GM12864 (cell line): ENCODE measurements at regions not wholly inside any gene's neighbourhood (a gene's known extent, or its start where the extent isn't known, plus 50 kb on each side); places are given as distances from the start of the nearest gene placed in this dataset.

Experiments
- DNase-seq: peaks from one replicate; pipeline ENCODE4 v3.0.0-alpha.2; 2011; ENCODE audit warnings: low read depth
- H3K4me3 ChIP-seq: 2 replicates; pipeline ENCODE4 v1.5.1; 2011; ENCODE audit warnings: mild to moderate bottlenecking, low read depth, low read length, control low read depth
- TF ChIP-seq, protein P1 (sequence below): IDR thresholded peaks from 2 replicates; pipeline ENCODE4 v1.5.1; 2011; ENCODE audit warnings: low read depth, mild to moderate bottlenecking, moderate library complexity, low read length, control low read depth, inconsistent platforms; ENCODE audit errors: missing control alignments

DNA sequence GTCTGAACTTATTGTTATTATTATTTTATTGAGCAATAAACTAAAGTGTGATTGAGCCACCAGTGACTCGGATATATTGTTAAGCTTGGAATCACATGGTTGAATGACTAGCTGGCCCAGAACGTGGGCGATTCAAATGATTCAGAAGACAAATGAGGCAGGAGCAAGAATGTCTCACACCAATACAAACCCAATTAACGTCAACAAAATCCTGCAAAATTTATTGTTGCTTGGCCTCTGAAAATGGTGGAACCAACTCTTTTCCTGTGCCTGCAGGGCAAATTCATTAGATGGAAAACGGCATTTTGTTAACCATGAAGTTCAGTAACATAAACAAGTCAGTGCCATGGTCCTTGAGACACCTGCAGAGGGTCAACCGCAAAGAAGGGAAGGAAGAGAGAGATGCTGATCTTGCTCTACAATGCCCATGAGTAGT lies 482.0 kb downstream of the SETD4 start:
- H3K4me3 ChIP-seq: no peak overlapping the region
- TF ChIP-seq, protein P1, sequence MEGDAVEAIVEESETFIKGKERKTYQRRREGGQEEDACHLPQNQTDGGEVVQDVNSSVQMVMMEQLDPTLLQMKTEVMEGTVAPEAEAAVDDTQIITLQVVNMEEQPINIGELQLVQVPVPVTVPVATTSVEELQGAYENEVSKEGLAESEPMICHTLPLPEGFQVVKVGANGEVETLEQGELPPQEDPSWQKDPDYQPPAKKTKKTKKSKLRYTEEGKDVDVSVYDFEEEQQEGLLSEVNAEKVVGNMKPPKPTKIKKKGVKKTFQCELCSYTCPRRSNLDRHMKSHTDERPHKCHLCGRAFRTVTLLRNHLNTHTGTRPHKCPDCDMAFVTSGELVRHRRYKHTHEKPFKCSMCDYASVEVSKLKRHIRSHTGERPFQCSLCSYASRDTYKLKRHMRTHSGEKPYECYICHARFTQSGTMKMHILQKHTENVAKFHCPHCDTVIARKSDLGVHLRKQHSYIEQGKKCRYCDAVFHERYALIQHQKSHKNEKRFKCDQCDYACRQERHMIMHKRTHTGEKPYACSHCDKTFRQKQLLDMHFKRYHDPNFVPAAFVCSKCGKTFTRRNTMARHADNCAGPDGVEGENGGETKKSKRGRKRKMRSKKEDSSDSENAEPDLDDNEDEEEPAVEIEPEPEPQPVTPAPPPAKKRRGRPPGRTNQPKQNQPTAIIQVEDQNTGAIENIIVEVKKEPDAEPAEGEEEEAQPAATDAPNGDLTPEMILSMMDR: no peak
- DNase-seq: no peak

DNA sequence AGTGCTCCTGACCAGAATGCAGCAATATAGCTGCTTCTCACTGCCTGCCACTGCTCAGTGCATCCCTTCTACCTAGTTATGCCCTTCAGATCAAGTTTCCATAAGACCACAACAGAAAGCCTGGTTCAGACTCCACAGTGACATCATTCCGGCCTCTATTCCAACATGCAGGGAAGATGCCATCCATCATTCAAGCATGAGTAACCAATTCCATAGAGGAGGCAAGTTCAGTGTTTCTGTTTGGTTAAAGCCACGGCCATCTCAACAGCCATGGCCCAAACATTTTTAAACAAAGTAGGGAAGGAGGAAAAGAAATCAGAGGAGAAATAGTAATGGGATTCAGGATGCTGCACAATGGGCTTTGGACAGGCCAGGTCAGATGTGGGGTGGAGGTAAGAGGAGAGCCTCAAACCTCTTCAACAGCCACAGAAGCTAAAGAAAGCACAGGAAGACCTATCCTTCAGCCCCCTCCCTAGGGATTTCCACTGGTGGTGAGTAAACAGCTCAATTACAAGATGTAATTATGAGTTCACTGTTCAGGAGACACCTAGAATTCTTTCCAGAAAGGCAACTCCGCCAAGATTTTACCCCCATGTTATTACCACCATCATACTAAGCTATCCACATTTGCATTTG lies 484.9 kb downstream of the SETD4 start:
- no peak for DNase-seq
- TF ChIP-seq, protein P1: no peak

DNA sequence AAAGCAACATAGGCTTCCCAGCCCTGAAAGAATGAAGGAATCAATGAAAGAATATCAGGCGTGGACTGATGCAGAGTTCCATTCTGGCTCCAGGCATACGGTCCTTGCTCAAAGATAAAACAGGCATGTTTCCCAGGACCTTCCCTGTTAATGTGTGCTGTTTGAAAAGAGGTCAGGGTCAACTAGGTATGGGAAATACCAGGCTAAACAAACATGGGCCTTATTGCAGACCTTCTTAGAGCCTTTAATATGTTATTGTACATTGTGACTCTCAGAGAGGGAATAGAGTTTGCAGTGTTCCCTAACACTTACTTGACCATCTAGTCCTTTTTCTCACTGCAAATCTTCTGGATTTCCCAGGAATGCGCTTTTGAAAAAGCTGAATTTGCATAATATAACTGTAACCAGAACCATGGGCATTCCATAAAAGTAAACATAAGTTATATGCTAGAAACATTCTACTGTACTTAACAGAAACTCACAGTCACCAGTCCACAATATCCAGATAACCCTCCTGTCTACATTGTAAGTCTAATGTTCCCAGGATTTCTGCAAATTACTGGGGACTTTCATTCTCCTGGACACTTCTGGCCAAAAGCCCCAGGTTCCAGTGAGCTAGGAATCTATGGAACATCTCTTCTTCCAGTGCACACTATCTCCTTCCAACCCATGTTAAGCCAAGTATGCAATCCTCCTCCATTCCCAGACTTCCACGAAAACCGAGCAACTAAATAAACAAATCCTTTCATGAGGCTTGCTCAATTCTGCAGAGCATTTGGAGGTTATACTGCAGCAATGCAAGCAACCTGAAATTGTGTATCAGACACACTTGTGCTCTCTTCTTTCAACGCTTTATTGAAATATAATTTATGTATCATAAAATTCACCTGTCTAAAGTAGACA lies 486.6 kb downstream of the SETD4 start:
- no peak overlapping the region for H3K4me3 ChIP-seq
- TF ChIP-seq, protein P1: no peak
- DNase-seq: no peak

More for the DNA sequence above, 484.9 kb downstream of the SETD4 start:
- no peak overlapping the region for H3K4me3 ChIP-seq

DNA sequence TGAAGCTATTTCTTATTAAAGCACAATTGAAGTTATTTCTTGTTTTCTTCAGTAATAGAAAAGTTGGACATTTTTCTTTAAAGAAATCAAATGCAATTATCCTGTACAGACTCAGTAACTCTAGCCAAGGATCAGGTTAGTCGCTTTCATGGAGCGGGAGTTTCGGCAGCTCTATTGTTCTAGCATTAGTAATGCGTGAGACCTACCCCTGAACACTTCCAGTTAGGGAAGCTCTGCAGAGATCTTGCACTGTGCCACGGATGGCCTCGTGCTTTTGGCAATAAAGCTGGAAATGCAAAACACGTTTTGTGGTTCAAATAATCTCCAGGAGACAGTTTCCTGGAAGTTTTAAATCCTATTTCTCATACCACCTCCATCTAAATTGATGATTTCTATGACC lies 488.4 kb downstream of the SETD4 start:
- H3K4me3 ChIP-seq: no peak overlapping the region
- TF ChIP-seq, protein P1: no peak

DNA sequence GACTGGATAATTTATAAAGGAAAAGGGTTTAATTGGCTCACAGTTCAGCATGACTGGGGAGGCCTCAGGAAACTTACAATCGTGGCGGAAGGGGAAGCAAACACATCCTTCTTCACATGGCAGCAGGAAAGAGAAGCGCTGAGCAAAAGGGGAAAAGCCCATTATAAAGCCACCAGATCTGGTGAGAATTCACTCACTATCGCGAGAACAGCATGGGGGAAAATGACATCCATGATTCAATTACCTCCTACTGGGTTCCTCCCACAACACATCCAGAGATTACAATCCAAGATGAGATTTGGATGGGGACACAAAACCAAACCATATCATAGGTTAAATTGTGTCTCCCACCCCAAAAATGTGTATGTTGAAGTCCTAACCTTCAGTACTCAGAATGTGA lies 491.7 kb downstream of the SETD4 start:
- DNase-seq: no peak

More for the DNA sequence above, 488.4 kb downstream of the SETD4 start:
- DNase-seq: no peak

DNA sequence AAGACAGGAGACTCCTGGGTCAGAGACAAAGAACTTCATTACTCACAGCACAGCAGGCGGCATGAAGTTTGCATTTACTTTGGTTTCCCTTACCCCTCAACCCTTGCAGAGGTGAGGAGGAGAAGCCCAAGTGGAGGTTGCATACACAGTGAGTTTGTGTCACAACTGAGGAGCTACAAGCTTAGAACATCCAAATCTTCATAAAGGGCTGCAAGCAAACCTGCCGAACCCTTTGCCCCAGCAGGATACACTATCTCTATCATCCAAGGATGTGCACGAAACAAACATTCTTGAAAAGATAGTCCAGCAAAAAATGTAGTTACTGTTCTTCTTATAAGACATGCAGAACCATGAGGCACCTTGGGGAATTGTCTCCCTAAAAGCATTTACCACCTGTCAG lies 493.5 kb downstream of the SETD4 start:
- TF ChIP-seq, protein P1: no peak
- H3K4me3 ChIP-seq: no peak overlapping the region

More for the DNA sequence above, 491.7 kb downstream of the SETD4 start:
- TF ChIP-seq, protein P1: no peak
- no peak overlapping the region for H3K4me3 ChIP-seq

More for the DNA sequence above, 493.5 kb downstream of the SETD4 start:
- DNase-seq: no peak
